B cell (primary cell): ENCODE measurements at regions not wholly inside any gene's neighbourhood (a gene's known extent, or its start where the extent isn't known, plus 50 kb on each side); places are given as distances from the start of the nearest gene placed in this dataset.

Experiments
- CTCF ChIP-seq: fragments of 200-600 bp; IDR thresholded peaks from one replicate; pipeline ENCODE4 v1.8.0; 2022; ENCODE audit warnings: antibody characterized with exemption, mild to moderate bottlenecking
- EZH2 ChIP-seq: IDR thresholded peaks from 2 replicates; pipeline ENCODE4 v1.6.1; 2012; ENCODE audit warnings: borderline replicate concordance, low read depth, mild to moderate bottlenecking, moderate library complexity, low read length; ENCODE audit not compliant: insufficient read depth, poor library complexity, severe bottlenecking

- no peak for TF ChIP-seq CTCF
- TF ChIP-seq EZH2 = no peak
Observed at GRCh38 chr11:70892889-70893288, 359.5 kb downstream of the SHANK2 start.
